Gastroesophageal sphincter (tissue), 3 donors: ENCODE measurements at regions not wholly inside any gene's neighbourhood (a gene's known extent, or its start where the extent isn't known, plus 50 kb on each side); places are given as distances from the start of the nearest gene placed in this dataset.

Source experiments
- CTCF ChIP-seq, 4 experiments: fragments of 200-600 bp in 2 of 4; fragments of 450-650 bp in 2 of 4; sonication (generic) in 1 of 4; IDR thresholded peaks; one replicate each; pipeline ENCODE4 v1.5.1; 2017 to 2019; ENCODE audit warnings: antibody characterized with exemption in 4 of 4, mild to moderate bottlenecking in 2 of 4, moderate library complexity in 2 of 4
- EP300 ChIP-seq: sonication (generic); formaldehyde crosslinking; IDR thresholded peaks from one replicate; pipeline ENCODE4 v1.6.1; 2017; ENCODE audit warnings: antibody characterized with exemption, mild to moderate bottlenecking
- POLR2A ChIP-seq, 2 donors: fragments of 450-650 bp; IDR thresholded peaks; one replicate each; pipeline ENCODE4 v1.6.1; 2017; ENCODE audit warnings: antibody characterized with exemption in 2 of 2, mild to moderate bottlenecking in 2 of 2, moderate library complexity in 1 of 2
- POLR2AphosphoS5 ChIP-seq: sonication (generic); formaldehyde crosslinking; IDR thresholded peaks from one replicate; pipeline ENCODE4 v1.6.1; 2017; ENCODE audit warnings: antibody characterized with exemption

- TF ChIP-seq POLR2A (IDR thresholded peaks at IDR 0.05) (no peak), CTCF (IDR thresholded peaks at IDR 0.05) (no peak), POLR2AphosphoS5 (no peak), EP300 (no peak)
Observed at GRCh38 chr2:12109363-12110017, 363.1 kb downstream of the LPIN1 start.
